ENCODE measurements at regions not wholly inside any gene's neighbourhood (a gene's known extent, or its start where the extent isn't known, plus 50 kb on each side); places are given as distances from the start of the nearest gene placed in this dataset.
"Not testable (repeated sequence)": the region's sequence is repeated elsewhere in the genome, so short reads cannot be mapped to it uniquely, and the experiment has no call there.

- intact Hi-C loops (cut with DNase I) = no loop called here
- no peak for ATAC-seq
- no peak for DNase-seq (ENCODE audit: low spot score)
Measured at GRCh38 chr4:170599894-170600293, 510.1 kb upstream of the AADAT start.

DNA sequence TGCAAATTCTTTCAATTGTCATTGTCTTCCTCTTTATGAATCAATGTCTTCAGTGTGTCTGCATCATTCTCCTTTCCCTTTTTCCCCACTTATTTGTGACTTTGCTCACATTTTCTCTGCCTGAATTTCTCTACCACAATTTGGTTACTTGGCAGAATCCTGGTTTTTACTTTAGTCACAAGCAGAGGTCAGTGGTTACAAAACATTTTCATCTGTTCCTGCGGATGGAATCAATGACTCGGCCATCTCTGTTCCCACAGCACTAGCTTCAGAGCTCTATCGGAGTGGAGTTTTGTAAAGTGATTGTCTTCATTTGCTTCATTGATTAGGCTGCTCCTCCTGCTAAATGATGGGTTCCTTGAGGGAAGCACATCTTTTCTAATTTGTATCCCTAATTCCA lies 501.3 kb upstream of the AADAT start:
- intact Hi-C loops (cut with DNase I) = no loop called here
- no peak for DNase-seq (ENCODE audit: low spot score)
- no peak for ATAC-seq

GRCh38 chr4:170589597-170590191 lies 499.9 kb upstream of the AADAT start:
- DNase-seq (ENCODE audit: low spot score) (no peak), ATAC-seq (no peak)
- intact Hi-C loops (cut with DNase I) = no loop called here

- intact Hi-C loops (cut with DNase I) = no loop called here
- DNase-seq (ENCODE audit: low spot score) (no peak), ATAC-seq (no peak)
Measured at GRCh38 chr4:170581969-170582368, 492.2 kb upstream of the AADAT start.

- DNase-seq (ENCODE audit: low spot score) = no peak
- intact Hi-C loops (cut with DNase I) = no loop called here
- no peak for ATAC-seq
Measured at GRCh38 chr4:170581322-170581721, 491.6 kb upstream of the AADAT start.

DNA sequence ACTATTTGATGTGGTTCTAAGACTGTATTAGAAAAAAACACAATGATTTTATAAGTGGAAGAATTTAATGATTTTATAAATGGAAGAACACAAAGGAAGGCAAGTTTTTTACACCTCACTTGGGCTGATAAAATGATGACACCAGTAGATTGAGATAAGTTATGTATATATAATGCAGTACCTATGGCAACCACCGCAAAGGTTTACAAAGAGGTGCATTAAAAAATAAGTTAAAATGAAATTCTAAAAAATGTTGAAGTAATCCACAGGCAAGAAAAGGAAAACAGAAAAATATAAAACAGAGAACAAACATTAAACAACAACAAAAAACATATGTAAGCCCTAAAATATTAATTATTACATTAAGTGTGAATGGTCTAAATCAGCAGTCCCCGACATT lies 490.9 kb upstream of the AADAT start:
- no peak for ATAC-seq
- intact Hi-C loops (cut with DNase I) = no loop called here

GRCh38 chr4:170538821-170539473 lies 449.2 kb upstream of the AADAT start:
- intact Hi-C loops (cut with DNase I) = no loop called here
- ATAC-seq (no peak), DNase-seq (ENCODE audit: low spot score) (no peak)

More for the DNA sequence above, 490.9 kb upstream of the AADAT start:
- no peak for DNase-seq (ENCODE audit: low spot score)

- ATAC-seq (no peak), DNase-seq (ENCODE audit: low spot score) (no peak)
- intact Hi-C loops (cut with DNase I) = no loop called here
Measured at GRCh38 chr4:170529748-170530722, 440.3 kb upstream of the AADAT start.

DNA sequence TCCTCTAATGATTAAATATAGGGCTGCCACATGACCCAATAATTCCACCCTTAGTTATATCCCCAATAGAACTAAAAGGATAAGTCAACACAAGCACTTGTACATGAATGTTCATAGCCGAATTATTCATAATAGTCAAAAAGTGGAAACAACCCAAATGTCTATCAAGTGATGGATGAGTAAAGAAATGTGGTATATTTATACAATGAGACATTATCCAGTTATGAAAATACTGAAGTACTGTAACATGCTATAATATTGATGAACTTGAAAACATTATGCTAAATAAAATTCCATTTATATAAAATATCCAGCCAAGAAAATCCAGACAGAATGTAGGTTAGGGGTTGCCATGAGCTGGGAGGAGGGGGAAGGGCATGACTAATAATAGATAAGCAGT lies 436.7 kb upstream of the AADAT start:
- ATAC-seq (no peak), DNase-seq (ENCODE audit: low spot score) (no peak)
- intact Hi-C loops (cut with DNase I) = no loop called here

- intact Hi-C loops (cut with DNase I) = no loop called here
- ATAC-seq = no peak
- DNase-seq (ENCODE audit: low spot score) = no peak
Measured at GRCh38 chr4:170522427-170522970, 432.7 kb upstream of the AADAT start.

GRCh38 chr4:170497689-170498088 lies 407.9 kb upstream of the AADAT start:
- no peak for ATAC-seq
- DNase-seq (ENCODE audit: low spot score) = no peak
- intact Hi-C loops (cut with DNase I) = no loop called here

GRCh38 chr4:170497112-170497511 lies 407.4 kb upstream of the AADAT start:
- intact Hi-C loops (cut with DNase I) = no loop called here
- ATAC-seq = no peak
- no peak for DNase-seq (ENCODE audit: low spot score)

DNA sequence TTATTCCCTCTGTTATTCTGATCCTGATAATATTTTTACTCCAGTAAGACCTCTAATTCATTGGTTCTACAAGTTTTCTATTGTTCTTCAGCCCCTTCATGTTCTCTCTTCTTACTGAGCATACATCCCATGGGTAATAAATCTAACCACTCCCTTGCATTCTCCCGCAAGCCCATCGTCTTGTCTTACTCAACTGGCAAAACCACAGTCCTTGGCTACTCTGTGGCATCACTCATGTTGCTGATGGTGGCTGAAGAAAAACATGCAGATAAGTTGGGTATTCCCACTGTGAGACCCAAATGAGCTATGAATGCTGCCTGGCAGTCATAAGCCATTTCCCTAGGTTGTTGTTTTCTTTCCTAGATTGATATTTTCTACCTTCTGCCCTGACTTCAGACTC lies 402.2 kb upstream of the AADAT start:
- intact Hi-C loops (cut with DNase I) = no loop called here
- ATAC-seq (no peak), DNase-seq (ENCODE audit: low spot score) (no peak)

- DNase-seq (ENCODE audit: low spot score) (no peak), ATAC-seq (no peak)
- intact Hi-C loops (cut with DNase I) = no loop called here
Measured at GRCh38 chr4:170476351-170476750, 386.6 kb upstream of the AADAT start.

DNA sequence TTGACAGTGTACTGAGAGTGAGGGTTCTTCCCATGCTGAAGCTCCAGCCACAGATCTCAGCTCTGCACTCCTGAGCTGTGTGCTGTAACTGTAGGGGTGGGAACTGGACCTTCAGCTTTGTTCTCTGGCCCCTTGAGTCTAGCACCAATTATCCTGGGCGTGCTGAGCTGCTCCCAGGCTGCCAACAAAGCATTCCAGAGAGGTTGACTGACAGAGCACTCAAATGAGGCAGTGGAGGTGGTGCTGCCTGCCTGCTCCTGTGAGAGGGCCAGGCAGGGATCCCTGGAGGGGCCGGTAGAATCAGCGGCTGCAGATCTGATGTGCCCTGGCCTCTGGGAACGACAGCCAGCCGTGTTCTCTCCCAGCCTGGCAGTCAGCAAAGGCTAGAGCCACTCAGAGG lies 375.7 kb upstream of the AADAT start:
- intact Hi-C loops (cut with DNase I) = no loop called here

GRCh38 chr4:170464614-170465197 lies 374.9 kb upstream of the AADAT start:
- intact Hi-C loops (cut with DNase I) = no loop called here
- DNase-seq (ENCODE audit: low spot score) (no peak), ATAC-seq (no peak)

More for the DNA sequence above, 375.7 kb upstream of the AADAT start:
- DNase-seq (ENCODE audit: low spot score) (no peak), ATAC-seq (no peak)

- ATAC-seq (no peak), DNase-seq (ENCODE audit: low spot score) (no peak)
- intact Hi-C loops (cut with DNase I) = no loop called here
Measured at GRCh38 chr4:170446782-170447181, 357.0 kb upstream of the AADAT start.

- intact Hi-C loops (cut with DNase I); DNase-seq (ENCODE audit: low spot score); ATAC-seq: not testable (repeated sequence)
Measured at GRCh38 chr4:170441146-170441545, 351.4 kb upstream of the AADAT start.

- intact Hi-C loops (cut with DNase I) = no loop called here
- ATAC-seq (no peak), DNase-seq (ENCODE audit: low spot score) (no peak)
Measured at GRCh38 chr4:170428929-170429328, 339.2 kb upstream of the AADAT start.

Data from sciatic nerve (tissue), 2 donors.